Stomach (tissue), 4 donors: ENCODE measurements at regions not wholly inside any gene's neighbourhood (a gene's known extent, or its start where the extent isn't known, plus 50 kb on each side); places are given as distances from the start of the nearest gene placed in this dataset.

Experiments used
- EP300 ChIP-seq: sonication (generic); formaldehyde crosslinking; IDR thresholded peaks from one replicate; pipeline ENCODE4 v1.6.1; 2017; ENCODE audit warnings: antibody characterized with exemption
- POLR2AphosphoS5 ChIP-seq, 3 donors: sonication (generic); formaldehyde crosslinking; IDR thresholded peaks; one replicate each; pipeline ENCODE4 v1.6.1; 2016; ENCODE audit warnings: antibody characterized with exemption in 3 of 3
- TF ChIP-seq, protein P1 (sequence below), 7 experiments: fragments of 450-650 bp in 4 of 7; fragments of 200-600 bp in 3 of 7; sonication (generic) in 3 of 7; IDR thresholded peaks; one replicate each; pipeline ENCODE4 v1.5.1; 2016 to 2019; ENCODE audit warnings: antibody characterized with exemption in 7 of 7, control low read depth in 2 of 7, mild to moderate bottlenecking in 1 of 7

DNA sequence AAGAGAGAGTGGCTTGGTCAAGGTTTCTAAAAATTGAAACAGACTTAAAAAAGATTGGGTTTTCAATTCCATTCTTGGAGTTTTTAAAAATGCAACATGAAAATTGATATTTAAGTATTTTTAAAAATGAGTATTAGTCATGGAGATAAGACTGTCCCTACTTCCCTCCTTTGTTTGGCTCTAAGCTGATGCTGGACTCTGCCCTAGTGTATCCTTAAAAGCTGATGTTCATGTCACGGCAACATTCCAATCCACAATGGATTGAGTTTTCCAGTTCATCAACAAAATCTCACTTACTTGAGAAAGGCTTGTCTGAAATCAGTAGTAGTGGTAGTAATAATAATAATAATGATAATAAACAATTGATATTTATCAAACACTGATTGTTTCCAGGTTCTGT is 119.0 kb upstream of the SLC38A2 start:
- no peak for TF ChIP-seq POLR2AphosphoS5 (IDR thresholded peaks at IDR 0.05)
- TF ChIP-seq, protein P1, sequence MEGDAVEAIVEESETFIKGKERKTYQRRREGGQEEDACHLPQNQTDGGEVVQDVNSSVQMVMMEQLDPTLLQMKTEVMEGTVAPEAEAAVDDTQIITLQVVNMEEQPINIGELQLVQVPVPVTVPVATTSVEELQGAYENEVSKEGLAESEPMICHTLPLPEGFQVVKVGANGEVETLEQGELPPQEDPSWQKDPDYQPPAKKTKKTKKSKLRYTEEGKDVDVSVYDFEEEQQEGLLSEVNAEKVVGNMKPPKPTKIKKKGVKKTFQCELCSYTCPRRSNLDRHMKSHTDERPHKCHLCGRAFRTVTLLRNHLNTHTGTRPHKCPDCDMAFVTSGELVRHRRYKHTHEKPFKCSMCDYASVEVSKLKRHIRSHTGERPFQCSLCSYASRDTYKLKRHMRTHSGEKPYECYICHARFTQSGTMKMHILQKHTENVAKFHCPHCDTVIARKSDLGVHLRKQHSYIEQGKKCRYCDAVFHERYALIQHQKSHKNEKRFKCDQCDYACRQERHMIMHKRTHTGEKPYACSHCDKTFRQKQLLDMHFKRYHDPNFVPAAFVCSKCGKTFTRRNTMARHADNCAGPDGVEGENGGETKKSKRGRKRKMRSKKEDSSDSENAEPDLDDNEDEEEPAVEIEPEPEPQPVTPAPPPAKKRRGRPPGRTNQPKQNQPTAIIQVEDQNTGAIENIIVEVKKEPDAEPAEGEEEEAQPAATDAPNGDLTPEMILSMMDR (IDR thresholded peaks at IDR 0.05): no peak
- TF ChIP-seq EP300: no peak
